ENCODE measurements at regions not wholly inside any gene's neighbourhood (a gene's known extent, or its start where the extent isn't known, plus 50 kb on each side); places are given as distances from the start of the nearest gene placed in this dataset.
"Not testable (repeated sequence)": the region's sequence is repeated elsewhere in the genome, so short reads cannot be mapped to it uniquely, and the experiment has no call there.

- Mint-ChIP-seq H3K4me1 (no peaks in the 10 kb centered on the region), H3K27me3 (peaks cover 66% of the 10 kb centered on the region), H3K9me3 (peaks cover under 1% of the 10 kb centered on the region), H3K36me3 (ENCODE audit: insufficient read depth) (no peaks in the 10 kb centered on the region), H3K27ac (ENCODE audit: low read depth) (no peak overlapping the region), H3K4me3 (no peak overlapping the region)
- DNase-seq (ENCODE audit: low spot score in 2 of 2) (no peak), ATAC-seq (replicated peaks; ENCODE audit: extremely low read depth, poor library complexity, severe bottlenecking) (no peak)
Observed at GRCh38 chr5:38607396-38607795, 51.0 kb upstream of the LIFR start.

- Mint-ChIP-seq H3K27ac (ENCODE audit: low read depth) (no peak overlapping the region), H3K27me3 (peaks cover 59% of the 10 kb centered on the region), H3K9me3 (peaks cover 5% of the 10 kb centered on the region), H3K36me3 (ENCODE audit: insufficient read depth) (no peaks in the 10 kb centered on the region), H3K4me3 (no peak overlapping the region), H3K4me1 (no peaks in the 10 kb centered on the region)
- ATAC-seq (replicated peaks; ENCODE audit: extremely low read depth, poor library complexity, severe bottlenecking) (no peak), DNase-seq (ENCODE audit: low spot score in 2 of 2) (no peak)
Observed at GRCh38 chr5:38607930-38608564, 51.6 kb upstream of the LIFR start.

GRCh38 chr5:38608874-38609273 lies 52.4 kb upstream of the LIFR start:
- ATAC-seq (replicated peaks; ENCODE audit: extremely low read depth, poor library complexity, severe bottlenecking) (no peak), DNase-seq (ENCODE audit: low spot score in 2 of 2) (no peak)
- H3K36me3 Mint-ChIP-seq (ENCODE audit: insufficient read depth), result no peaks in the 10 kb centered on the region
- H3K27ac Mint-ChIP-seq (ENCODE audit: low read depth), result no peak overlapping the region
- no peak overlapping the region for H3K4me3 Mint-ChIP-seq
- peaks cover 5% of the 10 kb centered on the region for H3K9me3 Mint-ChIP-seq
- H3K27me3 Mint-ChIP-seq, result peaks cover 51% of the 10 kb centered on the region
- no peaks in the 10 kb centered on the region for H3K4me1 Mint-ChIP-seq

GRCh38 chr5:38612851-38613250 lies 56.4 kb upstream of the LIFR start:
- no peaks in the 10 kb centered on the region for H3K4me1 Mint-ChIP-seq
- H3K27ac Mint-ChIP-seq (ENCODE audit: low read depth), result no peak overlapping the region
- DNase-seq (ENCODE audit: low spot score in 2 of 2) (no peak), ATAC-seq (replicated peaks; ENCODE audit: extremely low read depth, poor library complexity, severe bottlenecking) (no peak)
- H3K9me3 Mint-ChIP-seq, result peaks cover 6% of the 10 kb centered on the region
- H3K36me3 Mint-ChIP-seq (ENCODE audit: insufficient read depth), result no peaks in the 10 kb centered on the region
- H3K4me3 Mint-ChIP-seq, result no peak overlapping the region
- H3K27me3 Mint-ChIP-seq, result peaks cover 18% of the 10 kb centered on the region

GRCh38 chr5:38613490-38613889 lies 57.0 kb upstream of the LIFR start:
- Mint-ChIP-seq H3K9me3 (peaks cover 12% of the 10 kb centered on the region), H3K27me3 (peaks cover 12% of the 10 kb centered on the region), H3K27ac (ENCODE audit: low read depth) (no peak overlapping the region), H3K4me1 (no peaks in the 10 kb centered on the region), H3K4me3 (no peak overlapping the region), H3K36me3 (ENCODE audit: insufficient read depth) (no peaks in the 10 kb centered on the region)
- ATAC-seq (replicated peaks; ENCODE audit: extremely low read depth, poor library complexity, severe bottlenecking), result no peak
- no peak for DNase-seq (ENCODE audit: low spot score in 2 of 2)

- ATAC-seq (replicated peaks; ENCODE audit: extremely low read depth, poor library complexity, severe bottlenecking) (no peak), DNase-seq (ENCODE audit: low spot score in 2 of 2) (no peak)
- H3K36me3 Mint-ChIP-seq (ENCODE audit: insufficient read depth), result no peaks in the 10 kb centered on the region
- no peak overlapping the region for H3K4me3 Mint-ChIP-seq
- H3K4me1 Mint-ChIP-seq, result no peaks in the 10 kb centered on the region
- H3K9me3 Mint-ChIP-seq, result peaks cover 18% of the 10 kb centered on the region
- no peak overlapping the region for H3K27ac Mint-ChIP-seq (ENCODE audit: low read depth)
- H3K27me3 Mint-ChIP-seq, result peaks cover 7% of the 10 kb centered on the region
Observed at GRCh38 chr5:38613992-38614836, 57.8 kb upstream of the LIFR start.

GRCh38 chr5:38615042-38615441 lies 58.6 kb upstream of the LIFR start:
- no peaks in the 10 kb centered on the region for H3K36me3 Mint-ChIP-seq (ENCODE audit: insufficient read depth)
- H3K4me3 Mint-ChIP-seq, result no peak overlapping the region
- H3K27me3 Mint-ChIP-seq, result no peaks in the 10 kb centered on the region
- ATAC-seq (replicated peaks; ENCODE audit: extremely low read depth, poor library complexity, severe bottlenecking) (no peak), DNase-seq (ENCODE audit: low spot score in 2 of 2) (no peak)
- no peaks in the 10 kb centered on the region for H3K4me1 Mint-ChIP-seq
- H3K27ac Mint-ChIP-seq (ENCODE audit: low read depth), result no peak overlapping the region
- H3K9me3 Mint-ChIP-seq, result peaks cover 18% of the 10 kb centered on the region

- ATAC-seq (replicated peaks; ENCODE audit: extremely low read depth, poor library complexity, severe bottlenecking), result no peak
- DNase-seq (ENCODE audit: low spot score in 2 of 2), result no peak
- H3K27ac Mint-ChIP-seq (ENCODE audit: low read depth), result no peak overlapping the region
- no peaks in the 10 kb centered on the region for H3K4me1 Mint-ChIP-seq
- H3K4me3 Mint-ChIP-seq, result no peak overlapping the region
- H3K27me3 Mint-ChIP-seq, result no peaks in the 10 kb centered on the region
- no peaks in the 10 kb centered on the region for H3K36me3 Mint-ChIP-seq (ENCODE audit: insufficient read depth)
- peaks cover 18% of the 10 kb centered on the region for H3K9me3 Mint-ChIP-seq
Observed at GRCh38 chr5:38615981-38616451, 59.6 kb upstream of the LIFR start.

- no peaks in the 10 kb centered on the region for H3K36me3 Mint-ChIP-seq (ENCODE audit: insufficient read depth)
Observed at GRCh38 chr5:38618154-38618553, 61.7 kb upstream of the LIFR start.

GRCh38 chr5:38621331-38621730 lies 64.9 kb upstream of the LIFR start:
- H3K36me3 Mint-ChIP-seq (ENCODE audit: insufficient read depth), result no peaks in the 10 kb centered on the region
- H3K27me3 Mint-ChIP-seq, result peaks cover 7% of the 10 kb centered on the region
- peaks cover 13% of the 10 kb centered on the region for H3K9me3 Mint-ChIP-seq
- no peak overlapping the region for H3K4me3 Mint-ChIP-seq
- DNase-seq (ENCODE audit: low spot score in 2 of 2) (no peak), ATAC-seq (replicated peaks; ENCODE audit: extremely low read depth, poor library complexity, severe bottlenecking) (no peak)
- H3K4me1 Mint-ChIP-seq, result no peaks in the 10 kb centered on the region
- no peak overlapping the region for H3K27ac Mint-ChIP-seq (ENCODE audit: low read depth)

More at GRCh38 chr5:38618154-38618553, 61.7 kb upstream of the LIFR start:
- Mint-ChIP-seq H3K27me3 (no peaks in the 10 kb centered on the region), H3K4me3 (no peak overlapping the region), H3K4me1 (no peaks in the 10 kb centered on the region), H3K27ac (ENCODE audit: low read depth) (no peak overlapping the region), H3K9me3 (peaks cover 13% of the 10 kb centered on the region)
- DNase-seq (ENCODE audit: low spot score in 2 of 2) (no peak), ATAC-seq (replicated peaks; ENCODE audit: extremely low read depth, poor library complexity, severe bottlenecking) (no peak)

- ATAC-seq (replicated peaks; ENCODE audit: extremely low read depth, poor library complexity, severe bottlenecking) (no peak), DNase-seq (ENCODE audit: low spot score in 2 of 2) (no peak)
- Mint-ChIP-seq H3K36me3 (ENCODE audit: insufficient read depth) (no peaks in the 10 kb centered on the region), H3K27me3 (peaks cover 7% of the 10 kb centered on the region), H3K4me3 (no peak overlapping the region), H3K27ac (ENCODE audit: low read depth) (no peak overlapping the region), H3K9me3 (peaks cover 13% of the 10 kb centered on the region), H3K4me1 (no peaks in the 10 kb centered on the region)
Observed at GRCh38 chr5:38621840-38622437, 65.5 kb upstream of the LIFR start.

GRCh38 chr5:38622723-38623129 lies 66.3 kb upstream of the LIFR start:
- H3K27ac Mint-ChIP-seq (ENCODE audit: low read depth), result no peak overlapping the region
- no peaks in the 10 kb centered on the region for H3K36me3 Mint-ChIP-seq (ENCODE audit: insufficient read depth)
- no peak overlapping the region for H3K4me3 Mint-ChIP-seq
- H3K27me3 Mint-ChIP-seq, result peaks cover 7% of the 10 kb centered on the region
- H3K9me3 Mint-ChIP-seq, result peaks cover 13% of the 10 kb centered on the region
- no peaks in the 10 kb centered on the region for H3K4me1 Mint-ChIP-seq
- no peak for ATAC-seq (replicated peaks; ENCODE audit: extremely low read depth, poor library complexity, severe bottlenecking)
- no peak for DNase-seq (ENCODE audit: low spot score in 2 of 2)

- ATAC-seq (replicated peaks; ENCODE audit: extremely low read depth, poor library complexity, severe bottlenecking); DNase-seq (ENCODE audit: low spot score in 2 of 2); H3K4me3 Mint-ChIP-seq; H3K4me1 Mint-ChIP-seq; H3K36me3 Mint-ChIP-seq (ENCODE audit: insufficient read depth); H3K9me3 Mint-ChIP-seq; H3K27ac Mint-ChIP-seq (ENCODE audit: low read depth): not testable (repeated sequence)
- peaks cover 16% of the 10 kb centered on the region for H3K27me3 Mint-ChIP-seq
Observed at GRCh38 chr5:38624541-38624940, 68.1 kb upstream of the LIFR start.

All from central memory CD8-positive, alpha-beta T cell (primary cell).